H1 (cell line): ENCODE measurements at regions not wholly inside any gene's neighbourhood (a gene's known extent, or its start where the extent isn't known, plus 50 kb on each side); places are given as distances from the start of the nearest gene placed in this dataset.

Experiments
- CTCF ChIA-PET: fragments of 300-600 bp; sonication (Branson Sonifier 250); formaldehyde crosslinking; loops from one replicate; lab custom pipeline; 2021; ENCODE audit not compliant: partially characterized antibody; lab: Charles Lee
- POLR2A ChIA-PET: fragments of 300-600 bp; sonication (Branson Sonifier 250); formaldehyde crosslinking; loops from one replicate; lab custom pipeline; 2021; ENCODE audit warnings: inconsistent platforms; ENCODE audit not compliant: partially characterized antibody; lab: Charles Lee
- DNase-seq, 2 experiments: peaks; one replicate each; pipeline versions ENCODE4 v3.0.0 to v3.0.0-alpha.2; 2010 to 2022; ENCODE audit warnings: low spot score in 2 of 2, low read depth in 1 of 2, mixed read lengths in 1 of 2
- FAIRE-seq: peaks from 2 replicates; lab custom pipeline; 2011; peaks lifted over from hg19 to GRCh38; lab: Jason Lieb, UNC
- H2AFZ ChIP-seq: 2 replicates; pipeline ENCODE4 v1.8.1; 2012; ENCODE audit warnings: low read length, inconsistent platforms
- H2AK5ac ChIP-seq: 2 replicates; pipeline ENCODE4 v1.6.1; 2013; ENCODE audit warnings: low read depth, low read length
- H2BK120ac ChIP-seq: replicated peaks from 2 replicates; pipeline ENCODE3; 2013; ENCODE audit warnings: low read depth, low read length, inconsistent platforms
- H2BK12ac ChIP-seq: 2 replicates; pipeline ENCODE4 v1.6.1; 2013; ENCODE audit warnings: low read depth, low read length
- H2BK15ac ChIP-seq: 2 replicates; pipeline ENCODE4 v1.6.1; 2013; ENCODE audit warnings: low read length
- H2BK20ac ChIP-seq: 2 replicates; pipeline ENCODE4 v1.6.1; 2013; ENCODE audit warnings: low read length
- H2BK5ac ChIP-seq: 2 replicates; pipeline ENCODE4 v1.6.1; 2013; ENCODE audit warnings: low read depth, low read length
- H3K14ac ChIP-seq: 2 replicates; pipeline ENCODE4 v1.6.1; 2013; ENCODE audit warnings: inconsistent platforms; ENCODE audit not compliant: insufficient read length
- H3K18ac ChIP-seq: 2 replicates; pipeline ENCODE4 v1.6.1; 2013; ENCODE audit warnings: low read length; ENCODE audit errors: extremely low read depth
- H3K23ac ChIP-seq: 2 replicates; pipeline ENCODE4 v1.6.1; 2013; ENCODE audit warnings: inconsistent platforms; ENCODE audit not compliant: insufficient read length
- H3K23me2 ChIP-seq: 2 replicates; pipeline ENCODE4 v1.6.1; 2013; ENCODE audit warnings: low read depth, low read length
- H3K27ac ChIP-seq: 2 replicates; pipeline ENCODE4 v1.6.1; 2011; ENCODE audit warnings: low read depth, low read length, inconsistent platforms
- H3K27me3 ChIP-seq, 4 experiments: replicated peaks in 1 of 4; 1 replicate in 1 of 4; 2 replicates in 3 of 4; pipeline versions ENCODE4 v1.6.1 to v1.8.1; 2011 to 2013; ENCODE audit warnings: low read length in 3 of 4, mild to moderate bottlenecking in 3 of 4, inconsistent platforms in 2 of 4, mixed read lengths in 2 of 4, moderate library complexity in 1 of 4; ENCODE audit not compliant: control insufficient read depth in 3 of 4, insufficient read depth in 3 of 4; ENCODE audit errors: extremely low read depth in 1 of 4
- H3K36me3 ChIP-seq, 4 experiments: 2 replicates each; pipeline versions ENCODE4 v1.6.1 to v1.8.1; 2011 to 2013; ENCODE audit warnings: mild to moderate bottlenecking in 4 of 4, low read length in 3 of 4, moderate library complexity in 2 of 4, control low read depth in 1 of 4, inconsistent platforms in 1 of 4; ENCODE audit not compliant: insufficient read depth in 4 of 4, control insufficient read depth in 2 of 4
- H3K4ac ChIP-seq: replicated peaks from 2 replicates; pipeline ENCODE3; 2013; ENCODE audit warnings: low read length, low read depth, mixed read lengths, inconsistent platforms; ENCODE audit not compliant: insufficient read length
- H3K4me1 ChIP-seq, 4 experiments: replicated peaks in 1 of 4; 1 replicate in 1 of 4; 2 replicates in 3 of 4; pipeline versions ENCODE4 v1.6.1 to v1.8.1; 2011 to 2013; ENCODE audit warnings: low read length in 3 of 4, inconsistent platforms in 2 of 4, mixed read lengths in 1 of 4; ENCODE audit not compliant: insufficient read depth in 4 of 4, control insufficient read depth in 3 of 4
- H3K4me2 ChIP-seq, 2 experiments: 2 replicates each; pipeline versions ENCODE4 v1.6.1 to v1.8.1; 2011 to 2013; ENCODE audit warnings: low read depth in 2 of 2, low read length in 2 of 2, control low read depth in 1 of 2, inconsistent platforms in 1 of 2, mild to moderate bottlenecking in 1 of 2; ENCODE audit not compliant: insufficient read depth in 1 of 2
- H3K4me3 ChIP-seq, 4 experiments: fragments of 200-600, 300-600 bp in 1 of 4; sonication (generic), shearing (Covaris generic), sonication (Bioruptor Twin) in 1 of 4; 2 replicates each; pipeline versions ENCODE4 v1.5.1 to v1.8.1; 2011 to 2016; ENCODE audit warnings: low read length in 4 of 4, low read depth in 3 of 4, control low read depth in 2 of 4, inconsistent platforms in 2 of 4, mild to moderate bottlenecking in 2 of 4, mixed read lengths in 1 of 4, moderate library complexity in 1 of 4; ENCODE audit not compliant: insufficient read depth in 2 of 4; ENCODE audit errors: extremely low read depth in 1 of 4
- H3K56ac ChIP-seq: replicated peaks from 2 replicates; pipeline ENCODE3; 2013; ENCODE audit warnings: low read depth, mild to moderate bottlenecking, mixed read lengths, low read length, inconsistent platforms; ENCODE audit not compliant: insufficient read length
- H3K79me1 ChIP-seq: 2 replicates; pipeline ENCODE4 v1.6.1; 2013; ENCODE audit warnings: low read depth, low read length, control low read depth
- H3K79me2 ChIP-seq, 2 experiments: 2 replicates each; pipeline versions ENCODE4 v1.6.1 to v1.8.1; 2012 to 2013; ENCODE audit warnings: low read length in 2 of 2, mild to moderate bottlenecking in 2 of 2, inconsistent platforms in 1 of 2; ENCODE audit not compliant: insufficient read depth in 2 of 2, control insufficient read depth in 1 of 2
- H3K9ac ChIP-seq, 4 experiments: replicated peaks in 1 of 4; 1 replicate in 1 of 4; 2 replicates in 3 of 4; pipeline versions ENCODE4 v1.6.1 to v1.8.1; 2011 to 2013; ENCODE audit warnings: low read depth in 3 of 4, low read length in 3 of 4, control low read depth in 2 of 4, mild to moderate bottlenecking in 2 of 4, moderate library complexity in 2 of 4, inconsistent platforms in 1 of 4; ENCODE audit errors: extremely low read depth in 1 of 4
- H3K9me3 ChIP-seq, 2 experiments: 2 replicates each; pipeline versions ENCODE4 v1.6.1 to v1.8.1; 2012 to 2013; ENCODE audit warnings: mild to moderate bottlenecking in 2 of 2, moderate library complexity in 2 of 2, control low read depth in 1 of 2, inconsistent platforms in 1 of 2, low read depth in 1 of 2, low read length in 1 of 2, mixed read lengths in 1 of 2; ENCODE audit not compliant: insufficient read depth in 2 of 2
- H4K20me1 ChIP-seq, 2 experiments: replicated peaks in 1 of 2; 2 replicates each; pipeline versions ENCODE3 to v1.8.1; 2011 to 2013; ENCODE audit warnings: inconsistent platforms in 2 of 2, low read length in 2 of 2, mild to moderate bottlenecking in 1 of 2; ENCODE audit not compliant: insufficient read depth in 2 of 2, control insufficient read depth in 1 of 2
- H4K5ac ChIP-seq: 2 replicates; pipeline ENCODE4 v1.6.1; 2013; ENCODE audit warnings: low read length, low read depth, mixed read lengths, inconsistent platforms; ENCODE audit not compliant: insufficient read length
- H4K8ac ChIP-seq: 2 replicates; pipeline ENCODE4 v1.8.0; 2013; ENCODE audit warnings: mild to moderate bottlenecking, moderate library complexity, low read length, inconsistent platforms; ENCODE audit not compliant: insufficient read depth; ENCODE audit errors: extremely low read depth
- H4K91ac ChIP-seq: replicated peaks from 2 replicates; pipeline ENCODE3; 2013; ENCODE audit warnings: low read length, mixed read lengths, inconsistent platforms; ENCODE audit not compliant: insufficient read length
- CBX8 ChIP-seq: fragments of 300-800, 300-1000 bp; sonication (generic); IDR thresholded peaks from 2 replicates; pipeline ENCODE4 v1.7.1; 2016; ENCODE audit warnings: low read depth, low read length, borderline replicate concordance
- EGR1 ChIP-seq: IDR thresholded peaks from 2 replicates; pipeline ENCODE4 v1.6.1; 2011; ENCODE audit warnings: low read depth, low read length, borderline replicate concordance
- EP300 ChIP-seq, 2 experiments: IDR thresholded peaks; 1 replicate in 1 of 2; 2 replicates in 1 of 2; pipeline ENCODE4 v1.6.1; 2011 to 2012; ENCODE audit warnings: low read depth in 2 of 2, low read length in 2 of 2, mild to moderate bottlenecking in 2 of 2, borderline replicate concordance in 1 of 2, inconsistent platforms in 1 of 2, moderate library complexity in 1 of 2
- GTF2F1 ChIP-seq: IDR thresholded peaks from 2 replicates; pipeline ENCODE4 v1.6.1; 2012; ENCODE audit warnings: low read depth, low read length, improper control_type of control experiment, borderline replicate concordance
- KDM1A ChIP-seq: fragments of 200-600, 300-600 bp; sonication (generic); IDR thresholded peaks from 2 replicates; pipeline ENCODE4 v1.7.1; 2016; ENCODE audit warnings: mild to moderate bottlenecking, low read length, borderline replicate concordance
- KDM4A ChIP-seq: IDR thresholded peaks from one replicate; pipeline ENCODE4 v1.7.1; 2012; ENCODE audit warnings: low read depth, mild to moderate bottlenecking, moderate library complexity, low read length, inconsistent platforms; ENCODE audit not compliant: severe bottlenecking
- NANOG ChIP-seq: IDR thresholded peaks from 2 replicates; pipeline ENCODE4 v1.6.1; 2011; ENCODE audit warnings: low read length, low read depth, mild to moderate bottlenecking, inconsistent platforms; ENCODE audit not compliant: insufficient read depth, poor library complexity, severe bottlenecking
- RAD21 ChIP-seq, 2 experiments: IDR thresholded peaks in 1 of 2; conservative IDR thresholded peaks in 1 of 2; 2 replicates each; pipeline ENCODE4 v1.6.1; 2011; ENCODE audit warnings: low read depth in 2 of 2, low read length in 2 of 2, improper control_type of control experiment in 1 of 2, inconsistent platforms in 1 of 2, mild to moderate bottlenecking in 1 of 2, moderate library complexity in 1 of 2
- RXRA ChIP-seq: IDR thresholded peaks from 2 replicates; pipeline ENCODE4 v1.6.1; 2011; ENCODE audit warnings: low read depth, mild to moderate bottlenecking, low read length, moderate library complexity; ENCODE audit not compliant: insufficient read depth
- ZNF274 ChIP-seq: IDR thresholded peaks from 2 replicates; pipeline ENCODE4 v1.7.0; 2012; ENCODE audit warnings: low read length, borderline replicate concordance; ENCODE audit errors: extremely low read depth
- WGBS, 2 experiments: shearing (Covaris generic) in 1 of 2; methylation state at CpG; one replicate each; pipeline versions ENCODE4 v1.1.6 to v1.1.7; 2013 to 2015; ENCODE audit warnings: low lambda C conversion rate in 2 of 2, mixed read lengths in 2 of 2, inconsistent platforms in 1 of 2, low coverage in 1 of 2, missing lambda C conversion rate in 1 of 2; ENCODE audit not compliant: insufficient replicate concordance in 2 of 2, insufficient coverage in 1 of 2, insufficient read length in 1 of 2; ENCODE audit errors: extremely low coverage in 1 of 2, missing lambda C conversion rate in 1 of 2; 5-methylcytosine and 5-hydroxymethylcytosine counted together
- TF ChIP-seq, protein P1 (sequence below): IDR thresholded peaks from 2 replicates; pipeline ENCODE4 v1.6.1; 2012; ENCODE audit warnings: inconsistent platforms

DNA sequence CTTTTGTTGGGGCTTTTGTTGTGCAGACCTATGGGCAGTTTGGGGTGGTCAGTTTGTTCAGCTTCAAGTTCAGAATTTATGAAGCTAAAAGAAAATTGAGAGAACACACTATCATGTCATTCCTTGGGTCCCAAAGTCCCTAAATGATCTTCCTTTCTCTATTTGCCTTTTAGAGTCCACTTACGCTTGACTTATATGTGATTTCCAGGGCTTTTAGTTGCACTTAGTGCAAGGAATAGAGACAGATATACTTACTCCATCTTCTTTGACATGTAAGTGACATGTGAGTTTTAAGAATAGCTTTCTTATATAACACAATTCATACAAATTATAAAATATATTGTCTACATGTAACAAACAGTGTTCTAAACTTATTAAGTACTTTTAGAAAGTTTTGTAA, 660.1 kb upstream of the SLITRK1 start:
- FAIRE-seq, result no peak
- TF ChIP-seq RAD21 (IDR thresholded peaks at IDR 0.05 in 1 of 2, conservative IDR thresholded peaks at IDR 0.05 in 1 of 2; ENCODE audit: low read depth in 2 of 2, low read length in 2 of 2), result no peak
- TF ChIP-seq, protein P1, sequence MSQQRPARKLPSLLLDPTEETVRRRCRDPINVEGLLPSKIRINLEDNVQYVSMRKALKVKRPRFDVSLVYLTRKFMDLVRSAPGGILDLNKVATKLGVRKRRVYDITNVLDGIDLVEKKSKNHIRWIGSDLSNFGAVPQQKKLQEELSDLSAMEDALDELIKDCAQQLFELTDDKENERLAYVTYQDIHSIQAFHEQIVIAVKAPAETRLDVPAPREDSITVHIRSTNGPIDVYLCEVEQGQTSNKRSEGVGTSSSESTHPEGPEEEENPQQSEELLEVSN, result no peak
- no peak for TF ChIP-seq NANOG
- TF ChIP-seq EP300 (IDR thresholded peaks at IDR 0.05; ENCODE audit: borderline replicate concordance in 1 of 2, low read depth in 2 of 2, low read length in 2 of 2), result no peak
- TF ChIP-seq EGR1, result no peak
- TF ChIP-seq GTF2F1, result no peak
- no peak for TF ChIP-seq KDM1A
- no peak for TF ChIP-seq KDM4A
- no peak for TF ChIP-seq CBX8
- no peak for TF ChIP-seq RXRA
- TF ChIP-seq ZNF274, result no peak

More for the DNA sequence above, 660.1 kb upstream of the SLITRK1 start:
- Histone ChIP-seq H3K18ac (no peak overlapping the region), H3K36me3 (no peaks in the 10 kb centered on the region), H3K56ac (no peak overlapping the region), H2BK5ac (no peak overlapping the region), H3K27me3 (no peaks in the 10 kb centered on the region), H2BK12ac (no peak overlapping the region), H3K4ac (no peak overlapping the region), H4K20me1 (no peaks in the 10 kb centered on the region), H2AFZ (no peak overlapping the region), H3K79me2 (no peaks in the 10 kb centered on the region), H3K14ac (no peak overlapping the region), H3K4me1 (no peaks in the 10 kb centered on the region), H3K27ac (no peak overlapping the region), H3K23me2 (no peaks in the 10 kb centered on the region), H2BK20ac (no peak overlapping the region), H3K23ac (no peak overlapping the region), H3K79me1 (no peaks in the 10 kb centered on the region), H4K5ac (no peak overlapping the region), H2AK5ac (no peak overlapping the region), H2BK120ac (no peak overlapping the region), H4K91ac (no peak overlapping the region), H2BK15ac (no peak overlapping the region), H3K9me3 (no peaks in the 10 kb centered on the region), H3K4me3 (no peak overlapping the region), H3K4me2 (no peak overlapping the region), H4K8ac (no peak overlapping the region), H3K9ac (no peak overlapping the region)
- ChIA-PET CTCF (no interaction called here), POLR2A (no interaction called here)
- no peak for DNase-seq
- 100% methylated on average over 1 of the region's 1 CpG; no CpG with 5 or more reads in 1 of the 2 experiments for WGBS, 2 experiments
